ENCODE measurements at regions not wholly inside any gene's neighbourhood (a gene's known extent, or its start where the extent isn't known, plus 50 kb on each side); places are given as distances from the start of the nearest gene placed in this dataset.
A peak's percentile ranks its signal among the peaks of the same experiment; 100 is the strongest.

DNA sequence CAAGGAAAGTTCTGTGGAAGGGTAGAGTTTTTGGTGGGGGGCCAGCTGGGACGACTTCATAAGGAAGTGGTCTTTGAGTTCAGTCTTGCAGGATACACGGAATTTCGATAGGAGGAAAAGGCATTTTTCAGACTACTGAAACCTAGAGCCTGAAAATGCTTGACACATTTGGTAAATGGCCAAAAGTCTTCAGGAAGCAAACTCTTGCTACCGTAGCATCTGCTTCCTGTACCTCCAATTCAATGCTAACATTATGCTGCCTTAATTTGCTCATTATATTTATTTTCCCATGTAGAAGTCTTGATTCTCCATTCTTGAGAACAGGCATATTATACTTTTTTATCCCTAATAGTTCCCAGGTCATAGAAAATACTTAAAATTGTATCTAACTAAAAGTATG is 129.3 kb upstream of the MED13 start:
- intact Hi-C loops (cut with DNase I): no loop called here
- Histone ChIP-seq H3K36me3 (no peaks in the 10 kb centered on the region), H3K4me3 (no peak overlapping the region), H3K4me1 (no peaks in the 10 kb centered on the region), H3K27ac (no peak overlapping the region), H3K9me3 (no peaks in the 10 kb centered on the region), H3K27me3 (no peaks in the 10 kb centered on the region)
- WGBS, 2 donors: 47 to 63% methylated on average over 4 of the region's 4 CpGs
- ATAC-seq: no peak
- TF ChIP-seq, protein P1, sequence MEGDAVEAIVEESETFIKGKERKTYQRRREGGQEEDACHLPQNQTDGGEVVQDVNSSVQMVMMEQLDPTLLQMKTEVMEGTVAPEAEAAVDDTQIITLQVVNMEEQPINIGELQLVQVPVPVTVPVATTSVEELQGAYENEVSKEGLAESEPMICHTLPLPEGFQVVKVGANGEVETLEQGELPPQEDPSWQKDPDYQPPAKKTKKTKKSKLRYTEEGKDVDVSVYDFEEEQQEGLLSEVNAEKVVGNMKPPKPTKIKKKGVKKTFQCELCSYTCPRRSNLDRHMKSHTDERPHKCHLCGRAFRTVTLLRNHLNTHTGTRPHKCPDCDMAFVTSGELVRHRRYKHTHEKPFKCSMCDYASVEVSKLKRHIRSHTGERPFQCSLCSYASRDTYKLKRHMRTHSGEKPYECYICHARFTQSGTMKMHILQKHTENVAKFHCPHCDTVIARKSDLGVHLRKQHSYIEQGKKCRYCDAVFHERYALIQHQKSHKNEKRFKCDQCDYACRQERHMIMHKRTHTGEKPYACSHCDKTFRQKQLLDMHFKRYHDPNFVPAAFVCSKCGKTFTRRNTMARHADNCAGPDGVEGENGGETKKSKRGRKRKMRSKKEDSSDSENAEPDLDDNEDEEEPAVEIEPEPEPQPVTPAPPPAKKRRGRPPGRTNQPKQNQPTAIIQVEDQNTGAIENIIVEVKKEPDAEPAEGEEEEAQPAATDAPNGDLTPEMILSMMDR (IDR thresholded peaks at IDR 0.05): no peak
- FAIRE-seq: no peak
- no peak for DNase-seq

DNA sequence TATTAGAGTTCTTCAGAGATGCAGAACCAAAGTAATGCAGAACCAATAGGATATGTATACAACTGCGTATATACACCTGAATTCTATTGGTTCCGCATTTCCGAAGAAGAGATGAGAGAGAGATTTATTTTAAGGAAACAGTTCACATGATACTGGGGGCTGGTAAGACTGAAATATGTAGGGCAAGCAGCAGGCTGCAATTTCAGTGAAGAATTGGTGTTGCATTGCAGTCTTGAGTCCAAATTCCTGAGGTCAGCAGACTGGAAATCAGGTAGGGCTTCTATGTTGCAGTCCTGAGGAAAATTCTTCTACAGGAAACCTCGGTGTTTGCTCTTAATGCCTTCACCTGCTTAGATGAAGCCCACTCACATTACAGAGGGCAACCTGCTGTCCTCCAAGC is 128.2 kb upstream of the MED13 start:
- no peaks in the 10 kb centered on the region for H3K27me3 ChIP-seq
- no peak for DNase-seq
- ATAC-seq: no peak

DNA sequence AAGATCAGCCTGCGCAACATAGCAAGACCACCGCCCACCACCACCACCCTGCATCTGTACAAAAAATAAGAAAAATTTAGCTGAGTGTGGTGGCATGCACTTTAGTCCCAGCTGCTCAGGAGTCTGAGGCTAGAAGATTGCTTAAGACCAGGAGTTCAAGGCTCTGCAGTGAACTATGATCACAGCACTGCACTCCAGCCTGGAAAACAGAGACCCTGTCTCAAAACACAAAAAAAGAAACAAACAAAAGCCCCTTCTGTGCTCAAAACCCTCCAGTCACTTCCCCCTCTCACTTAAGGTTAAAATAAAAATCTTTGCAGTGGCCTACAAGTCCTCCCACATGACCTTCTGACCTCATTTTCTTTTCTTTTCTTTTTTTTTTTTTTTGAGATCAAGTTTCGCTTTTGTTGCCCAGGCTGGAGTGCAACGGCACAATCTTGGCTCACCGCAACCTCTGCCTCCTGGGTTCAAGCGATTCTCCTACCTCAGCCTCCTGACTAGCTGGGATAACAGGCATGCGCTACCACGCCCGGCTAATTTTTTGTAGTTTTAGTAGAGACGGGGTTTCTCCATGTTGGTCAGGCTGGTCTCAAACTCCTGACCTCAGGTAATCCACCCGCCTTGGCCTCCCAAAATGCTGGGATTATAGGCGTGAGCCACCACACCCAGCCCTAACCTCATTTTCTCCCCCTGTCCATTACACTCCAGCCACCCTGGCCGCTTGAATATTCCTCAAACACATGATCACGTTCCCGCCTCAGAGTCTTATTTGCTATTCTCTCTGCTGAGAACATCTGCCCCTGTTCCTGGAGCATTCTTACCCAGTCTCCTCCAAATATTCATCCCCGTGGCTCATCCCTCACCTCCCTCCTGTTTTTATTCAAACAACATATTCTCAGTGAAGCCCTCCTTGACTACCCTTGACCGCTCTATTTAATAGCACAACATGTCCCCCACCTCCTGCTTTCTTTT is 126.6 kb upstream of the MED13 start:
- TF ChIP-seq, protein P1 (IDR thresholded peaks at IDR 0.05): no peak
- Histone ChIP-seq H3K4me1 (no peaks in the 10 kb centered on the region), H3K36me3 (no peaks in the 10 kb centered on the region), H3K4me3 (no peak overlapping the region), H3K9me3 (no peaks in the 10 kb centered on the region), H3K27me3 (no peaks in the 10 kb centered on the region), H3K27ac (no peak overlapping the region)
- FAIRE-seq (no peak), DNase-seq (no peak), ATAC-seq (no peak)
- WGBS, 2 donors: 81 to 83% methylated on average over 17 of the region's 17 CpGs
- intact Hi-C loops (cut with DNase I): no loop called here

More for the DNA sequence above, 128.2 kb upstream of the MED13 start:
- Histone ChIP-seq H3K4me1 (no peaks in the 10 kb centered on the region), H3K9me3 (no peaks in the 10 kb centered on the region), H3K27ac (no peak overlapping the region), H3K4me3 (no peak overlapping the region), H3K36me3 (no peaks in the 10 kb centered on the region)
- WGBS, 2 donors: 83 to 89% methylated on average over 4 of the region's 4 CpGs
- intact Hi-C loops (cut with DNase I): no loop called here
- FAIRE-seq: no peak
- TF ChIP-seq, protein P1 (IDR thresholded peaks at IDR 0.05): no peak

DNA sequence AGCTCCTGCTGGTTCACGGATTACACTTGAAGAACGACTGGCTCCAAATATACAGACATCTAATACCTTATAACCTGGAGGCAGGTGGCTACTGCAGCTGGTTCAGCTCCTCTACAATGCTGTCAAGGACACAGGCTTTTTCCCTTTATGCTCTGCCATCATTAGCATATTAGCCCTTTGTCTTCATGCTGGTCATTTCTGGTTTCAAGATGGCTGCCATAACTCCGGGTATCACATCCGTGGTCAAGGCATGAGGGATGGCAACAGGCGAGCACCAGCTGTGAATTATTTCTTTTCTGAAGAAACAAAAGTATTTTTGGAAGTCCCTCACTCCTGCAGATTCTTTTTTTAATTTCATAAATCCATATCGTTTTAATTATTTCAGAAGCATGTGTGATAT is 124.3 kb upstream of the MED13 start:
- DNase-seq (no peak), FAIRE-seq (no peak), ATAC-seq (no peak)
- WGBS, 2 donors: 77 to 85% methylated on average over 6 of the region's 6 CpGs
- Histone ChIP-seq H3K27me3 (no peaks in the 10 kb centered on the region), H3K9me3 (no peaks in the 10 kb centered on the region), H3K36me3 (no peaks in the 10 kb centered on the region), H3K27ac (no peak overlapping the region), H3K4me3 (no peak overlapping the region), H3K4me1 (no peaks in the 10 kb centered on the region)
- intact Hi-C loops (cut with DNase I): no loop called here
- TF ChIP-seq, protein P1 (IDR thresholded peaks at IDR 0.05): no peak

DNA sequence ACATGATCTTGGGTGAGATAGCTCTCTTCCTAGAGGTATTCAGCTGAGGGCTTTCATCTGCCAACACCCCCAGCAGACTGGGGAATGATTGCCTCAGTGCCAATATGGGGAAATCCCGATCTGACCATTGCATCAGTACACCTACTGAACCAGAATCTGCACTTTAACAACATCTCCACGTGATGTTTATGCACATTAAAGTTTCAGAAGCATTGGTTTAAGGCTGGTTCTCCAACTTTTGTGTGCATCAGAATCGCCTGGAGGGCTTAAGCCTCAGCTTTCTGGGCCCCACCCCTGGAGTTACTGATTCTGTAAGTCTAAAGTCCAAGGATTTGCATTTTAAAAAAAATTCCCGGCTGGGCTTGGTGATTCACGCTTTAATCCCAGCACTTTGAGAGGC is 123.6 kb upstream of the MED13 start:
- 33 to 43% methylated on average over 5 of the region's 5 CpGs for WGBS, 2 donors
- Histone ChIP-seq H3K36me3 (no peaks in the 10 kb centered on the region), H3K27ac (no peak overlapping the region), H3K27me3 (no peaks in the 10 kb centered on the region), H3K9me3 (no peaks in the 10 kb centered on the region), H3K4me3 (no peak overlapping the region), H3K4me1 (no peaks in the 10 kb centered on the region)
- ATAC-seq (peak in 3 of 4 donors; percentile 23 to 65 (median 55)), DNase-seq (no peak), FAIRE-seq (no peak)
- TF ChIP-seq, protein P1 (IDR thresholded peaks at IDR 0.05): no peak
- intact Hi-C loops (cut with DNase I): no loop called here

All from pancreas (tissue), 10 donors.